GM13976 (cell line): ENCODE measurements at regions not wholly inside any gene's neighbourhood (a gene's known extent, or its start where the extent isn't known, plus 50 kb on each side); places are given as distances from the start of the nearest gene placed in this dataset.

Experiments
- DNase-seq: peaks from one replicate; pipeline ENCODE4 v3.0.0; 2012; ENCODE audit warnings: low spot score
- CTCF ChIP-seq: IDR thresholded peaks from 2 replicates; pipeline ENCODE4 v1.5.1; 2012; ENCODE audit warnings: borderline replicate concordance, mild to moderate bottlenecking; ENCODE audit not compliant: insufficient read depth; ENCODE audit errors: extremely low read depth, missing control alignments, control extremely low read depth
- in situ Hi-C: fragments of 300-500 bp; cut with MboI; formaldehyde crosslinking; loops from one replicate; pipeline ENCODE4 v1.12.0; 2022; ENCODE audit warnings: low sequenced_read_pairs, mixed read lengths, inconsistent platforms; ENCODE audit not compliant: unreplicated experiment

DNA sequence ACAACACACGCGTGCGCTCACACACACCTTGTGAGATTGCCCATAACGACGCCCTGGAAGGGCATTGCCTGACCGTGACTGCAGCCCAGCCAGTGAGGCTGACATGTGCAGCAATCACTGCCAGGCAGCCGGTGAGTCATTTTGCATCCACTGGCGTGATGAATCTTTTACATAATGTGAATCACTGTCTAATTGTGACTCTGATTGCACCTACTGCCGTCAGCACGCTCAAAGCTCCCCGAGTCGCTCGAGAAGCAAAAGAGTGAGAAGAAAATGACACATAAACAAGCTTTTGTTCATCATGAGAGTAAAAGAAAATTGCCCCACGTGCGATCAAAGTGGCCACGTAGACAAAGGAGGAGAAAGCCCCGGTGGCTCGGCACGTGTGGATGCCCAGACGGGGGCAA lies 117.4 kb upstream of the PFKP start:
- no peak for TF ChIP-seq CTCF
- in situ Hi-C loops, result no loop called here
- no peak for DNase-seq

- in situ Hi-C loops, result no loop called here
- no peak for DNase-seq
- no peak for TF ChIP-seq CTCF
Measured at GRCh38 chr10:2949221-2949947, 118.0 kb upstream of the PFKP start.

DNA sequence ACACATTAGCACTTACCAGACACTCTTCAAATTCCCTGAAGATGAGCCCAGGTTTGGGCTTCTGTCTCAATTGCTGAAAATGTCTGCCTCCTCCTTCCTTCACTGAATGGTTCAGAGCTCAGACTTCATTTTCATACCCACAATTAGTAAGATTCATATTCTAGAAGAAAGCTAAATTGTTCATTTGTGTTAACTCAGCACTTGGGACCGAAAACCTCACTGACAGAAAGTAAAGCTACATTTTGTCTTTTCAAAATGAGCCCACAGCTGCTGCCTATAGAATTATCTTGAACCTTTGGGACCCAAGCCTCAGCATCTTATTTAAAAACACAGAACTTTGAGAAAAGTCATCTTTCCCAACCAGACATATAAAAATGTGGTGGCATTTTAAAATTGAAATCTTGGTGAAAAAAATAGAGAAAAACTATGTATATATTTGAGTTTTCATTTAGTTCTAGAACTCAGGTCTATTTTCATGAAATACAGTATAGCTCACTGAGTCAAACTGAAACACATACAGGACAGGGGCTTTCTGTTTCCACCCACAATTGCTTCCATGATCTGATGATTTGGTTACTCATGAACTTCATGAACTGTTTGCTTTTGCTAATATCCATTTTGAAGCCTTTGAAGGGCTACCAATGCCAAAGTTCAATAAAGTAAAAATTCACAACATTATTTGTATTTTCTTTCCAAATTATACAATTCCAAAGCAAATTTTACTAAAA lies 119.1 kb upstream of the PFKP start:
- TF ChIP-seq CTCF, result no peak
- DNase-seq, result peak; percentile 67
- in situ Hi-C loops, result no loop called here

DNA sequence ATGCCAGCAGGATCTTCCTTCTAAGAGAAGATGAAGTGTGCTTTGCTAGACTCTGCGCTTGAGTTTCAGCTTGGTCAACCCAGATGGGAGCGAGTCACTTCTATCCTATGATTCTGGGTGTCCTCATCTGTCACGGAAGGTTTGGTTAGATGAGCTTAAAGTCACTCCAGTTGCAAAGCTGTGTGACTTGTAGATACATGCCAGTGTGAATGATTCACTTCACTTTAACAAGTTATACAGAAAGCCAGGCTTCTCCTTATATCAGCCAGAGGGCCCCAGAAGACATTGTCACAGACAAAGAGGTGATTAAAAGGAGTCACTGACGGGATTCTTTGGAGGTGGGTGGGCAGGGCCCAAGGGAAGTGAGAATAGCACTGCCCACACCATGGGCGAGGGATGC lies 122.6 kb upstream of the PFKP start:
- no peak for TF ChIP-seq CTCF
- no peak for DNase-seq
- in situ Hi-C loops, result no loop called here

DNA sequence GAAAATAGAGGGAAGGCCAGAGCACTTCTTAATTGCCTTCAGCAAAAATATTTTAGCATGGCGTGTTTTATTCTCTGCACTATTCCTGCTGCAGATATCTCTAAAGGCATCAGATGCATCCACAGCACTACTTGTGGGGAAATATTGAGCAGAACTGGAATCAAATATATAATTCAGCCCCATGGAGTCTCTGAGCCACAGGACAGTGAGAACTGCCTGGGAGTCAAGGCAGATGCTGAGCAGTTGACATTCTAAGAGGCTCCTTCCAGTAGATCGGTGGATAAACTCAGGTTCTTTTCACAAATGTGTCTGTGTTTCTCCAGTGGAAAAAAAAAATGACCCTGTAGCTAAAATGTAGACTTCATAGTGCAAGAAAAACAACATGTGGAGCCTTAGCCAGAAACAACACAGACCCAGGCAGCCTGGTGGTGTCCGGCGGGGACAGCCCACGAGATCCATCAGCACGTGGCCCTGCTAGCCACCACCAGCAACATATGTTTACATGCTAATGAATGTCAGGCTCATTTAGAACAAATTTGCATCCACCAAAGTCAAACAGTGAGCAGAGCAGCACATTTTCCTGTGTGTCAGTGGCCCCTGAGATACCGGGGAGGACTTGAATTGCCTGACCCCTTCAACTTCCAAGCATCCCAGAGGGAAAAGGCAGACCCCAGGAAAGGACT lies 123.3 kb upstream of the PFKP start:
- in situ Hi-C loops, result no loop called here
- no peak for TF ChIP-seq CTCF
- no peak for DNase-seq

DNA sequence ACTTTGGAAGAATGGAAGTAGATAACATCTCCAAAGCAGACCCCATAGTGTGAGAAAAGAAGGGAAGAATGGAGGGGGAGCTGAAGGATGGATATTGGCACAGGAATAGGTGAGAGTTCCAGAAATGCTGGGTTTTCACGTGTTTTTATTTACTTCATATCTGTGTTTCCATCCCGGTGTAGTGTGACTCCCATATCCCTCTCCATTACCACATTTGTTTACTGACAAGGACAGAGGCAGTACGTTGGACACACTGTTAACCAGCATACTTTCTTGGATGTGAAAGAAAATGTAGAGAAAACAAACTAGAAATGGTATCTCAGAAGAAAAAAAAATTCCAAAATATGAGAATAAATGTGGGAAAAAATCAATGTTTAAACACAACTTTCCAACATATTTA lies 124.4 kb upstream of the PFKP start:
- no peak for DNase-seq
- in situ Hi-C loops, result no loop called here
- TF ChIP-seq CTCF, result no peak
